Urothelium cell line (cell line): ENCODE measurements at regions not wholly inside any gene's neighbourhood (a gene's known extent, or its start where the extent isn't known, plus 50 kb on each side); places are given as distances from the start of the nearest gene placed in this dataset.
A peak's percentile ranks its signal among the peaks of the same experiment; 100 is the strongest.

ENCODE experiments used
- DNase-seq: peaks from one replicate; pipeline ENCODE4 v3.0.0; 2011; ENCODE audit warnings: low spot score, mixed read lengths
- FAIRE-seq: peaks from 2 replicates; lab custom pipeline; 2011; peaks lifted over from hg19 to GRCh38; lab: Jason Lieb, UNC

DNA sequence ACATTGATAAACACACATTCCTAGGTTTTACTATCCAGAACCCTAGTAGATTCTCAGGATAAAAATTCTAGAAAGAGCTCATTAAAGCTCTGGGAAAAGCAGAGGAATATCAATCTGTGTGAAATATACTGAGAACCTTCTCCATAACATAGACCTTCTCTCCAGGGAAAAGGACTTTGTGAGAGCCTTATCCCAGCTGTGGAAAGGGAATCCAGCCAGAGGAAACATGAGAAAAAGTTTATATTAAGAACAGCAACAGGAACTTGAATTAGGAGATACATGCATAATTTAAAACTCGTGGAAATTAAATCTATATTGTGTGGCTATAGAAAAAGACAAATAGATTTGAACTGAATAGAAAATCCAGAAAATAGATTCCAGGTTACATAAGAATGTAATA lies 1639.9 kb downstream of the EFNB2 start:
- DNase-seq (no peak), FAIRE-seq (no peak)

DNA sequence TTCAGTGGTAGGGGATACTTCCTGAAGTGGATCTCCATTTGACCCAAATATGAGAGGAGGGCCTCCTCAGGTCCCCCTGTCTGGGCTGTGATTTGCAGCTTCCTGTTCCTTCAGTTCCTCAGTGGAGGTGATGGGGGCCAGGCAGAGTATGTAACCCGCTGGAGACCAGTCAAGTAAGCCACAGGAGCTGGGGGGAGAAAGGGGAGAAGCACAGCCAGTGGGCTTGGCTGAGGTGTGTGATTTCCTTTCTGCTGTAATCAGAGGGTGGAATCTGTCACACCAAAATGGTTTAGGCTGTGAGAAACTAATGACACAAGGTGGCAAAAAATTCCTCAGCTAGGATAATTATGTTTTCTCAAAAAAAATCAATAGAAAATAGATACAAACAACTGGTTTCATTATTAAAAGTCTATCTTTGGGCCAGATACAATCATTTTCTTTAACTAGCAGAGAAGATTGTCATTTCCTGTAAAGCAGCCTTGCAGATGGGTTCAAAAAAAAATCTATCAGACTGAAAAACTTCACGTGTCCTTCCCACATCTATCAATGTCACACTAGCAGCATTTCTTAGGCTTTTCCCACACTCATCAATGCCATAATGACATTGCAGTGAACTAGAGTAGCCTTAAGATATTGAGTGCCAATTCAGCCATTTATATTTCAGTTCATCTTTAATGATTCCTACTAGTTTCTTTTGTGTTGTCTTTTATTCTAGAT lies 1660.3 kb downstream of the EFNB2 start:
- FAIRE-seq (no peak), DNase-seq (no peak)

DNA sequence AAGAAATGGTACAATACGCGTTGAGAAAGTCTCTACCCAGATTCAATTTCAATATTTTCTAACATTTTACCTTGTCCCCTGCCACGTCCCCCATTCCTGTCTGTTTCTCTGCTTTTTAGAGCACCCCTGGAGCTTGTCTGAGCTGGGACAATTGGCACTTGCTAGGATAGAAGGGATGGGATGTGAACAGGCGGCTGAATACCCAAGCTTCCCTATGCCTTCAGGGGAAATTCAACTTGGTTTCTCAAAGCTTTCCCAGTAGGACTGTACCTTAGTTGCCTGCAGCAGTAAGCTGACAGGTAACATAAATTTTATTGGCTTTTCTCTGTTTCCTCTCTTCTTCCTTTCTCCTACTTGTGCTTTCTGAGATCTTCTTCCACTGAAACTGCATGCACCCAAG lies 1663.3 kb downstream of the EFNB2 start:
- no peak for DNase-seq

DNA sequence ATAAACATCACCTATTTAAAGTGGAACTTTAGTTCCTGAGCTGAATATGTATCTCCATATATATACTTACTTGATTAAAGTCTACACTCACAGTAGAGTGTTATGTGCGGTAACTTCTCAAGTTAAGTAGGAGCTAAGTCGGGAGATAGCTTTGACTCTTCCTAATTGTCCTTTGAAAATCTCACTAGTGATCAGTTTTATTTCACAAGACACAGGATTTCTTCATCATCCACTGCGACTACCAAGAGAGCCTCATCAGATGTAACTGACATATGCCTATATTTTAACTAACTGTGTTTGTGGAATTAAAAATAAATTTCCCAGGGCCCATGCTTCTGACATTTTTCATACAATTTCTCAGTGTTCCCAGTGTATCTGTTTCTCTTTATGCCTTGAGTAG lies 1664.0 kb downstream of the EFNB2 start:
- no peak for FAIRE-seq
- no peak for DNase-seq

More for the DNA sequence above, 1663.3 kb downstream of the EFNB2 start:
- FAIRE-seq, result no peak

DNA sequence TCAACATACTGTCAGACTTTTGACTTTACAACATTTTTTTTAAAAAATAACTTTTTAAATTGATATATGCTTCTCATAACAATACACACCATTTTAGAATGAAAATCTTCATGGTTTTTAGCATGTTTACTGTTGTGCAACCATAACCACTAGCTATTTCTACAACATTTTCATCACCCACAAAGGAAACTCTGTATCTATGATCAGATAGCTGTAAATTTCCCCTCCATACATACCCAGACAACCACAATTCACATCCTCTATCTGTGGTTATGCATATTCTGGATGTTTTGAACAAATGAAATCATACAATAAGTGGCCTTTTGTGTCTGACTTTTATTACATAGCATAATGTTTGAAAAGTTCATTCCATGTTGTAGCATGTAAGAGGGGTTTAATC lies 1666.0 kb downstream of the EFNB2 start:
- DNase-seq (no peak), FAIRE-seq (no peak)

DNA sequence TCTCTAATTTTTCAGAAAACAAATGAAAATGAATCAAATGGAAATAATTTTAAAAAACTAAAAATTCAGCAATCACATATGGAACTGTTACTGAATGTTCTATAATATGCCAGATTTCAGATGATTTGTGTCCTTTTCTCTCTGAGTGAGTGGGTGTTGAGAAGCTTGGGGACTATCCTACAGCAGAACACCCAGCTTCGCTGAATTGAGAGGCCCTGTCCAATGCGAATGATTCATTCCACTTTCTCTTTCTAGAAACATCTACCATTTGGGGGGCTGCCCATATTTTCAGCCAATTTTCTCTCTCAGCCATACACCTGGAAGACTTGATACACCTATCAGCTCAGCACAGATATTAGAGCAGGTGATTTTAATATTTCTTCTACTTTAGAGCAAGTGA lies 1666.7 kb downstream of the EFNB2 start:
- FAIRE-seq (no peak), DNase-seq (no peak)

DNA sequence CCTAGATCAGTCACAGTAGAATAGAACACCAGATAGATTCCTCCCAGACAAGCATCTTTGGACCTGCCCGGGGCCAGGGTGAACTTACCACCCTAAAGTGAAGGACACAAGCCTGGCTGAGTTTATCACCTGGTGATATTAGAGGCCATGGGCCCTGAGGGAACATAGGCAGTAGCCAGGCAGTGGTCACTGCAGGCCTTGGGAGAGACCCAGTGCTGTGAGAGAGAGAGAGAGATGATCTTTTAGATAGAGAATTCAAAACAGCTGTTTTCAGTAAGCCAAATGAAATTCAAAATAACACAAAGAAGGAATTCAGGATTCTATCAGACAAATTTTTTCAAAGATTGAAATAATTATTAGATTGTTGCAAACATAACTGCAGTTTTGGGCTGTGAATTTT lies 1679.9 kb downstream of the EFNB2 start:
- FAIRE-seq (no peak), DNase-seq (no peak)

DNA sequence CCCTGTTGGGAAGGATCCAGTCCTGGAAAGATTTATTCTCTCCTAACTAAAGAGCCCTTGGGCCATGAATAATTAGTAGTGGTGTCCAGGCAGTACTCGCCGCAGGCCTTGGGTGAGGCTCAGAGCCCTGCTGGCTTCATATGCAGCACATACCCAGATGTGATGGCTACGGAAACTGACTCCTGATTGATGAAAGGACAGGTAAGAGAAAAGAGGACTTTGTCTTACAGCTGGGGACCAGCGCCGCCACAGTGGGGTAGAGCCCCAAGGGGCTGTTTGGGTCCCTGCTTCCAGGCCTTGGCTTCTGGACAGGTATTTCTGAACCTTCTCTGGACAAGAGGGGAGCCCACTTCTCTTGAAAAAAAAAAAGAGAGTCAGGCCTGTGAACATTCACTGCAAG lies 1680.8 kb downstream of the EFNB2 start:
- FAIRE-seq, result no peak
- DNase-seq, result no peak

DNA sequence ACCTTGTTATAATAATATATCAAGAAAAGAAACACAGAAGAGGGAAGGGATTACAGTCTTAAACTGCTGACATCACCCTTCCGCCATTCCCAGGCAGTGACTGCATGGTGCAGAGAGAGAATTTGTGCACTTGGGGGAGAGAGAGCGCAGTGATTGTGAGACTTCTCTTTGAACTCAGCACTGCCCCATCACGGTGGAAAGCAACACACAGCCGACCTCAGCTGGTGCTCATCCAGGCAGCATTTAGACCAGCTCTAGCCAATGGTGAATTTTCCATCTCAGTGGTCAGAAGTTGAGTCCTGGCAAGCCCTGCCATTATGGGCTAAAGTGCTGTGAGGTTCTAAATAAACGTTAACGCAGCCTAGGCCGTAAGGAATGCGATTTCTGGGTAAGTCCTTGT lies 1681.5 kb downstream of the EFNB2 start:
- FAIRE-seq (no peak), DNase-seq (no peak)

DNA sequence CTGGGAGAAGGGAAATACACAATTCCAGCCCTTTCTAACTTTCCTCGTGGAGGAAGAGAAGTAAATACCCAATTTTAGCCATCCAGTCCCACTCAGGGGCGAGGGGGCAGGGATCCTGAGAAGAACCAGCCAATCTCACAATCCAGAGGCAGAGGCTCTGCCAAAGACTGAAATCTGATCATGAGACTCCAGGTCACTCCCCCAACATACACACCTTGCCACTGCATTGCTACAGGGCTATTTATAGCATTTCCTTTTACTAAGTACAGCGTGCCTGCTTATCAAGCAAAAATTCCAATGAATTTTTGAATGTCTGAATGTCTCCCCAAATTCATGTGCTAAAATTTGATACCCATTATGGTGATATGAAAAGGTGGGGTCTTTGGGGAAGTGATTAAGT lies 1687.5 kb downstream of the EFNB2 start:
- DNase-seq, result peak; percentile 2
- FAIRE-seq, result no peak

DNA sequence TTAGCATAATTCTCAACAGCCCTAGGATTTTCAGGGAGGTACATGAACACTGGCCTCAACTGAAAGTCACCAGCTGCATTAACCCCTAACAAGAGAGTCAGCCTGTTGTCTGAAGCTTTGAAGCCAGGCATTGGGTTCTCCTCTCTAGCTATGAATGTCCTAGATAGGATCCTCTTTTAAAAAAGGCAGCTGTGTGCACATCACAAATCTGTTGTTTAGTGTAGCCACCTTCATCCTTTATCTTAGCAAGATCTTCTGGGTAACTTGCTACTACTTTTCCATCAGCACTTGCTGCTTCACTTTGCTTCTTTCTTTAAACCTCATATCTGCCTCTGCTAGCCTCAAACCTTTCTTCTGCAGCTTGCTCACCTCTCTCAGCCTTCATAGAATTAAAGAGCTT lies 1692.1 kb downstream of the EFNB2 start:
- DNase-seq (no peak), FAIRE-seq (no peak)

DNA sequence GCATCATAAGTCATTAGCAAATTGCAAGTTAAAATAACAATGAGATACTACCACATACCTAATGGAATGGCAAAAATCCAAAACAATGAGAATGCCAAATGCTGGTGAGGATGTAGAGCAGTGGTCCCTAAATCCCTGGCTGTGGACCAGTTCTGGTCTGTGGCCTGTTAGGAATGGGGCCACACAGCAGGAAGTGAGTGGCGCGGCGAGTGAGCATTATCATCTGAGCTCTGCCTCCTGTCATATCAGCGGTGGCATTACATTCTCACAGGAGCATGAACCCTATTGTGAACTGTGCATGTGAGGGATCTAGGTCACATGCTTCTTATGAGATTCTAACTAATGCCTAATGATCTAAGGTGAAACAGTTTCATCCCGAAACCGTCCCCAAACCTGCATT lies 1694.4 kb downstream of the EFNB2 start:
- no peak for DNase-seq
- FAIRE-seq, result no peak

DNA sequence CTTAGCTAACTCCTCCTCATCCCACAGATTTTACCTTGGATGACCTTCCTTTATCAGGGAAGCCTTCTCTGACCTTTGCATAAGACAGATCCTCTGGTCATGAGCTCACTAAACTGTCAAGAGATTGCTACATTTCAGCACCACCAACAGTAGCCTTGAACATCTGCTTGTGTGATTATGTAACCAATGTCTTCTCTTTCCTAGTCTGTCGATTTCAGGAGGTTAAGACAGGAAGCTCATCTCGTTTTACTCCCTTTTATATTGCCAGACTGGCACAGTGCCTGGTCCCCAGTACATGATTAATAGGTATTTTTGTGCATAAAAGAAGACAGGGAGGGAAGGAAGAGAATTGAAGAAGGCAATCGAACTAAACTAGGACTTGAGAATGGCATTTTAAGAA lies 1697.7 kb downstream of the EFNB2 start:
- DNase-seq (no peak), FAIRE-seq (no peak)

DNA sequence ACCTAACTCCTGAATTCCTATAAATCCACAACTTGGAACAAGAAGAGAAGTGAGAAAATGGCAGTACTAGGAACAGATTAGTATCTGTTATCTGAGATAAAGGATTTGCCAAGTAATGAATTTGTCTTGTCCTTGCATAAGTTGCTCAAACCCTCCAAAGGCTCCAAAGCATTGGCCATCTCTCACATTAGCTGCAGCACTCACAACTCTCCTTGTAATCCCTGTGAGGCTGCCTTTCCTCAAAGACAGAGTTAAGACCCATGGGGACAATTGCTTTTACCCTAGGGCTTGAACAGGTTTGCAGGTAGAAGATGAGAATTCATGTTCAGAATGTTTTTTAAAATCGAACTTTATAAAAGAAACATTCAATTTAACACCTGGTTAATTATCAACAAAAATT lies 1702.2 kb downstream of the EFNB2 start:
- DNase-seq, result no peak
- no peak for FAIRE-seq

DNA sequence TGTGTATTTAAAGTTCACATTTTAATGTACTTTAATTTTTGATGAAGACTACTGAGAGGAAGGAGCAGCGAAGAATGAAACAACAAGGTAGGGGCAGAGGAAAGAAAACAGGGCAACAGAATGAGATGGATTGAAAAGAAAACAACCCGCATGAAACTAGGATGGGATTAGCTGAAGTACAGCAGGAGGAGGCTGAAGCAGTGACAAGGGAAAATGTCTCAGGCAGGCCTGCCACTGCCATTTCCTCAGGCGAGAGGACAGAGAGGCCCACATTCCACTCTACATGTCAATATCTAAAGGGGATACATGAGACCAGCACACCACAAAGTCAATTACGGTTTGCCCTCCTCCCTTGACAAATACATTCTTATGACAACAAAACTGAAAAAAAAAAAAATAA lies 1703.2 kb downstream of the EFNB2 start:
- DNase-seq (no peak), FAIRE-seq (no peak)

DNA sequence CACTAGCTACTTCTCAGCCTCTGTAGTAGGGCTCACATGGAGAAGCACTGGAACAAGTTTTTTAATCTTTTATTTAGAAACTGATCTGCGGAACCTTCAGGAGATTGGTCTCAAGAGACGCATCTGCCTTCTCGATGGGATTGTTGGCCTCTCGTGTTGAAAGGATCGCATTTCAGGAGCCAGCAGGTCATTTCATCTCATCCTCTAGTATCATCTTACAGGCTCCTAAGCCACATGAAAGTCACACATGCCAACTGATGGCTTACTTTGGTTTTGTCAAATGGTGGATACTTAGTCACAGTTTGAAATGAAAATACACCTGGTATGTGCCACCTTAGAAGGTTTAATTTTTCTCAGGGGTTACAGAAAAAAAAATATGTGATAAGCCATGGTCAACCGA lies 1703.6 kb downstream of the EFNB2 start:
- FAIRE-seq (no peak), DNase-seq (no peak)

DNA sequence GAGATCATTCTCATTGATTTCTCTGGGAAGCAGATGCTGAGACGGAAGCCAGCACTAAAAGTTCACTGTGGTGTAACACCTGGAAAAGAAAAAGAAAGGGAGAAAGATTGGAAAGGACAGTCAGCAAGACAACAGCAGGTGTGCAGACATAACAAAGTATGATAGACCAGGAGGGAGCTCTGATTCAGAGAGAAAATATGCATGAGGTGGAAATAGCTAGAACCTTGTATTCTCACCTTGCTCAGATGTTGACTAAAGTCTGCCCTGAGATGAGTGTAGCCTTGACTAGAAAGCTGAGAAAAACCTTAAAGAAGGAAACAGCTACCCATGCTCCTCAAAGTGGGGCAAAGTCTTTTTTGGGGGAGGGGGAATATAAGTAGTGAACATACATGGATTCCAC lies 1711.8 kb downstream of the EFNB2 start:
- FAIRE-seq (no peak), DNase-seq (no peak)

DNA sequence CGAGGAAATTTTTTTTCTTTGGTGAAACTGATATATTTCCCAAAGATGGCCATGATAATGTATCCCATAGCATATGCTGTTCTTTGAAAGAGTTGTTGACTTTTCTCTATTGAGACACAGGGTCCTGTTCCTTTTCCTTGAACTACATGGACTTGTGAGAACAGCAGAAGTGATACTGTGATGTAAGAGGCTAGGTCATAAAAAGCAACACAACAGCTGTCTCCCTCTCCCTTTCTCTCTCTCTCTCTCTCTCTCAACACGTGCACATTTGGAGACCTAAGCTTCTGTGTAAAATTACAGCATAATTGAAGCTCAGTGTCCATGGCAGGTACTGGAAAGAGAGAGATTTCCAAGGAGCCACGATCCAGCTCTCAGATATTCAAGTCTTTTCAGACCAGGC lies 1712.4 kb downstream of the EFNB2 start:
- DNase-seq (no peak), FAIRE-seq (no peak)

DNA sequence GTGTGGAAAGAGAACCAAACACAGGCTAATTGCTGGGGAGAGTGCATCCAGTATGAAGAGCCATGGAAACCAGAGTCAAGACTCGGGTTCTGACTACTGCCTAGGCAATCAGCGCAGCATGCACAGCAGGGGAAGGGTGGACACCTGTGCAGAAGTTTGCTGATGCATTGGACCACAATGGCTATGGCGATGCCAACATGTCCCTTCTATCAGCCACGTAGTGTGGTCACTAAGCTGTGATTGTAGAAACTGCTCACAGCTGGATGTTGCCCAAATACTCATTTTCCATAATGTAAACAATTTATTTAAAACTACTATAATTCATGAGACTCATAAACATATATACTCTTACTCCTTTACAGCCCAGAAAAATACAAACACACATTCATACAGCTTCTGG lies 1718.2 kb downstream of the EFNB2 start:
- DNase-seq, result no peak
- FAIRE-seq, result no peak

DNA sequence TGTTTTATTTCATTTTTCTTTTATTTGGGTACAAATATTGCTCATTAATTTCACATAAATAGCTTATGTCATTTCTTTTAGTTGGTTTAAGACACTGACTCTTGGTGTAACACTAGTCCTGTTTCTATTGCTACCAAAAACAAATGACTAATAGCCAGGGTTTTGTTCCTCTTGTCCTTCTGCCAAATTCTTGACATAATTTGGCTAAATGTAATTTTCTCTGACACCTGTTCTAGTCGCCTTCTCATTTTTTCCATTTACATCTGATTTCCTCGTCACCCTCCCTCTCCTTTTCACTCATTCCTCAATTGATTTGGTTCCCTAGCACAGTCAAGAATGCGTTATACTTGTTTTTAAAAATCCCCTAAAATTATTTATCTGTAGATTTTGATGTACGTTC lies 1718.7 kb downstream of the EFNB2 start:
- DNase-seq (no peak), FAIRE-seq (no peak)

DNA sequence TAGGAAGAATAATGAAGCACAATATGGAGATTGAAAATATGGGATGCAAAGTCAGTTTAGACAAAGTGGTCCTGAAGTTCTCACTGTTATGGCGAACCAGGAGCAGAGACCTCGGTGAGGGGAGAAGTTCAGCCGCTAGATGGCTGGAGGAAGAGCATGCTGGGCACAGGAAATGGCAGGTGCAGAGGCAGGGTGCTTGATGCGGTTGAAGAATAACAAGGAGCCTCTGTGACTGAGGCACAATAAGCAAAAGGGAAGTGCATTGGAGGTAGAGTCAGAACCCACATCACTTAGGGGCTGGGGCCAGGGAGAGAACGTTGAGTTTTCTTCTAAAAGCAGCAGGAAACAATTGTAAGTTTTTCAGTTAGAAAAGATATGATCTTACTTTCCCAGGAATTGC lies 1725.2 kb downstream of the EFNB2 start:
- FAIRE-seq (no peak), DNase-seq (no peak)

DNA sequence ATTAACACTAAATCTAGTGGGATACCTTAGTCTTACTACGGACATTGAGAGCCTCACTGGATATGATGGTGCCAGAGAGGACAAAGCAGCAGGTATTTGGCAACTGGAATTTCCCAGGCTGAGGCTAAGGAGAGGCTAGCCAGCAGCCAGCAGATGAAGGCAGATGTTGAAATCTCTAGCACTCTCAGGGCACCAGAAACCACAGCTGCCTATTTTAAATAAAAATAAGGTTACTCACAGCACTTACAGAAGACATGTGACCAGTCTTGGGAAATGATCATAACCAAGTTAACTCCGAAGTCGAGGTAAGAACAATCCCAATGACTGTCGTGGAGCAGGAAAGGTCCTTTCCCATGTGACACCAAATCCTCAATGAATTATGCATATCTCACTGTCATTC lies 1726.0 kb downstream of the EFNB2 start:
- no peak for FAIRE-seq
- DNase-seq, result no peak

DNA sequence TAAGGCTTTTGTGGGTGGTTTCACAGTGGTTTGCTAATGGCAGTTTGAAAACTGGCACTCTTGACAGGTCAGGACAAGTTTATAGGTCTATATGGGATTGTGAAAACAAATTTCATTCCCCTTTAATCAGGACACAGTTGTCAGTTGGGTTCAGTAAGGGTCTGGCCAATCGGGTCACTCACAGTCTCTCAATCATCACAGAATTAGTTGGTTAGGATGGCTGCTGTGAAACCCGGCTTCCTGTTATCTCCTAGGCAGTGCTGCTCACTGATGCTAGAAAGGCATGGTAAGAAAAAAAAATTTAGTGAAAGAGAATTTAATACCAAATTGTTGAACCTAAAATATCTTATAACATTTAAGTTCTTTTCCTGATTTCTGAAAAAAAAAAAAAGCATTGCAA lies 1730.1 kb downstream of the EFNB2 start:
- FAIRE-seq (no peak), DNase-seq (no peak)
